ENCODE measurements at regions not wholly inside any gene's neighbourhood (a gene's known extent, or its start where the extent isn't known, plus 50 kb on each side); places are given as distances from the start of the nearest gene placed in this dataset.

GRCh38 chr12:60159761-60160160 lies 563.9 kb downstream of the SLC16A7 start:
- WGBS (ENCODE audit: extremely low coverage, insufficient coverage, low lambda C conversion rate) = no CpG with 5 or more reads among the region's 1 CpG
- no peak overlapping the region for H4K8ac ChIP-seq (ENCODE audit: low read depth, low read length)
- H3K9ac ChIP-seq (ENCODE audit: low read length) = no peak overlapping the region
- no peak overlapping the region for H2BK120ac ChIP-seq (ENCODE audit: low read depth, low read length)
- H3K27me3 ChIP-seq (ENCODE audit: insufficient read depth, low read length, poor library complexity) = no peaks in the 10 kb centered on the region
- H3K36me3 ChIP-seq (ENCODE audit: control insufficient read depth, insufficient read depth, low read length) = no peaks in the 10 kb centered on the region
- no peak for DNase-seq
- no peak overlapping the region for H3K4ac ChIP-seq (ENCODE audit: low read depth, low read length)
- H2BK5ac ChIP-seq (ENCODE audit: low read length) = no peak overlapping the region
- H3K4me2 ChIP-seq (ENCODE audit: low read length) = no peak overlapping the region
- H3K27ac ChIP-seq (ENCODE audit: low read depth, low read length) = no peak overlapping the region
- H3K18ac ChIP-seq (ENCODE audit: low read length) = no peak overlapping the region
- no peaks in the 10 kb centered on the region for H3K79me1 ChIP-seq (ENCODE audit: low read length)
- no peak overlapping the region for H2BK15ac ChIP-seq (replicated peaks; ENCODE audit: low read depth)
- no peaks in the 10 kb centered on the region for H3K4me1 ChIP-seq (ENCODE audit: control insufficient read depth, low read depth, low read length)
- no peak overlapping the region for H4K5ac ChIP-seq (ENCODE audit: low read length)
- H3K23ac ChIP-seq (ENCODE audit: low read length) = no peak overlapping the region
- H3K56ac ChIP-seq (ENCODE audit: low read length) = no peak overlapping the region
- no peaks in the 10 kb centered on the region for H3K79me2 ChIP-seq (ENCODE audit: control insufficient read depth, insufficient read depth, low read length)
- no peak overlapping the region for H3K4me3 ChIP-seq (ENCODE audit: low read length)
- no peak overlapping the region for H2AK5ac ChIP-seq (ENCODE audit: low read length)

GRCh38 chr12:60162988-60163720 lies 567.3 kb downstream of the SLC16A7 start:
- H3K36me3 ChIP-seq (ENCODE audit: control insufficient read depth, insufficient read depth, low read length) = no peaks in the 10 kb centered on the region
- no peak overlapping the region for H4K5ac ChIP-seq (ENCODE audit: low read length)
- H3K79me2 ChIP-seq (ENCODE audit: control insufficient read depth, insufficient read depth, low read length) = no peaks in the 10 kb centered on the region
- no peak for DNase-seq
- H3K56ac ChIP-seq (ENCODE audit: low read length) = no peak overlapping the region
- no peak overlapping the region for H3K18ac ChIP-seq (ENCODE audit: low read length)
- H3K27me3 ChIP-seq (ENCODE audit: insufficient read depth, low read length, poor library complexity) = no peaks in the 10 kb centered on the region
- no peak overlapping the region for H3K27ac ChIP-seq (ENCODE audit: low read depth, low read length)
- no peak overlapping the region for H4K8ac ChIP-seq (ENCODE audit: low read depth, low read length)
- H3K4me2 ChIP-seq (ENCODE audit: low read length) = no peak overlapping the region
- H3K23ac ChIP-seq (ENCODE audit: low read length) = no peak overlapping the region
- H2BK120ac ChIP-seq (ENCODE audit: low read depth, low read length) = no peak overlapping the region
- no peak overlapping the region for H3K9ac ChIP-seq (ENCODE audit: low read length)
- H3K4ac ChIP-seq (ENCODE audit: low read depth, low read length) = no peak overlapping the region
- H2AK5ac ChIP-seq (ENCODE audit: low read length) = no peak overlapping the region
- H2BK5ac ChIP-seq (ENCODE audit: low read length) = no peak overlapping the region
- no peak overlapping the region for H2BK15ac ChIP-seq (replicated peaks; ENCODE audit: low read depth)
- no peaks in the 10 kb centered on the region for H3K4me1 ChIP-seq (ENCODE audit: control insufficient read depth, low read depth, low read length)
- WGBS (ENCODE audit: extremely low coverage, insufficient coverage, low lambda C conversion rate) = no CpG with 5 or more reads among the region's 13 CpGs
- no peaks in the 10 kb centered on the region for H3K79me1 ChIP-seq (ENCODE audit: low read length)
- H3K4me3 ChIP-seq (ENCODE audit: low read length) = no peak overlapping the region

GRCh38 chr12:60165781-60166180 lies 570.0 kb downstream of the SLC16A7 start:
- no CpG with 5 or more reads among the region's 2 CpGs for WGBS (ENCODE audit: extremely low coverage, insufficient coverage, low lambda C conversion rate)
- no peak overlapping the region for H4K8ac ChIP-seq (ENCODE audit: low read depth, low read length)
- no peaks in the 10 kb centered on the region for H3K79me2 ChIP-seq (ENCODE audit: control insufficient read depth, insufficient read depth, low read length)

GRCh38 chr12:60168441-60168840 lies 572.6 kb downstream of the SLC16A7 start:
- H3K36me3 ChIP-seq (ENCODE audit: control insufficient read depth, insufficient read depth, low read length) = no peaks in the 10 kb centered on the region
- no peak overlapping the region for H3K4ac ChIP-seq (ENCODE audit: low read depth, low read length)
- H3K4me3 ChIP-seq (ENCODE audit: low read length) = no peak overlapping the region
- no peaks in the 10 kb centered on the region for H3K4me1 ChIP-seq (ENCODE audit: control insufficient read depth, low read depth, low read length)
- no peak overlapping the region for H2BK120ac ChIP-seq (ENCODE audit: low read depth, low read length)
- no peaks in the 10 kb centered on the region for H3K79me2 ChIP-seq (ENCODE audit: control insufficient read depth, insufficient read depth, low read length)
- H3K56ac ChIP-seq (ENCODE audit: low read length) = no peak overlapping the region
- H3K4me2 ChIP-seq (ENCODE audit: low read length) = no peak overlapping the region
- no peak for DNase-seq
- no peak overlapping the region for H2AK5ac ChIP-seq (ENCODE audit: low read length)
- H4K8ac ChIP-seq (ENCODE audit: low read depth, low read length) = no peak overlapping the region
- no peak overlapping the region for H3K27ac ChIP-seq (ENCODE audit: low read depth, low read length)
- no peak overlapping the region for H4K5ac ChIP-seq (ENCODE audit: low read length)
- no peak overlapping the region for H2BK5ac ChIP-seq (ENCODE audit: low read length)
- H2BK15ac ChIP-seq (replicated peaks; ENCODE audit: low read depth) = no peak overlapping the region
- no peak overlapping the region for H3K23ac ChIP-seq (ENCODE audit: low read length)
- H3K18ac ChIP-seq (ENCODE audit: low read length) = no peak overlapping the region
- no CpG with 5 or more reads among the region's 5 CpGs for WGBS (ENCODE audit: extremely low coverage, insufficient coverage, low lambda C conversion rate)
- H3K79me1 ChIP-seq (ENCODE audit: low read length) = no peaks in the 10 kb centered on the region
- H3K9ac ChIP-seq (ENCODE audit: low read length) = no peak overlapping the region
- no peaks in the 10 kb centered on the region for H3K27me3 ChIP-seq (ENCODE audit: insufficient read depth, low read length, poor library complexity)

More at GRCh38 chr12:60165781-60166180, 570.0 kb downstream of the SLC16A7 start:
- H2BK120ac ChIP-seq (ENCODE audit: low read depth, low read length) = no peak overlapping the region
- no peak overlapping the region for H3K18ac ChIP-seq (ENCODE audit: low read length)
- H3K27ac ChIP-seq (ENCODE audit: low read depth, low read length) = no peak overlapping the region
- H3K4me3 ChIP-seq (ENCODE audit: low read length) = no peak overlapping the region
- no peak overlapping the region for H3K23ac ChIP-seq (ENCODE audit: low read length)
- H2BK15ac ChIP-seq (replicated peaks; ENCODE audit: low read depth) = no peak overlapping the region
- no peak for DNase-seq
- no peaks in the 10 kb centered on the region for H3K79me1 ChIP-seq (ENCODE audit: low read length)
- no peak overlapping the region for H2AK5ac ChIP-seq (ENCODE audit: low read length)
- H3K56ac ChIP-seq (ENCODE audit: low read length) = no peak overlapping the region
- no peak overlapping the region for H3K9ac ChIP-seq (ENCODE audit: low read length)
- no peaks in the 10 kb centered on the region for H3K36me3 ChIP-seq (ENCODE audit: control insufficient read depth, insufficient read depth, low read length)
- H3K4me2 ChIP-seq (ENCODE audit: low read length) = no peak overlapping the region
- no peaks in the 10 kb centered on the region for H3K4me1 ChIP-seq (ENCODE audit: control insufficient read depth, low read depth, low read length)
- H3K27me3 ChIP-seq (ENCODE audit: insufficient read depth, low read length, poor library complexity) = no peaks in the 10 kb centered on the region
- no peak overlapping the region for H4K5ac ChIP-seq (ENCODE audit: low read length)
- no peak overlapping the region for H2BK5ac ChIP-seq (ENCODE audit: low read length)
- no peak overlapping the region for H3K4ac ChIP-seq (ENCODE audit: low read depth, low read length)

- WGBS (ENCODE audit: extremely low coverage, insufficient coverage, low lambda C conversion rate) = no CpG with 5 or more reads among the region's 5 CpGs
- H3K18ac ChIP-seq (ENCODE audit: low read length) = no peak overlapping the region
- H3K9ac ChIP-seq (ENCODE audit: low read length) = no peak overlapping the region
- no peaks in the 10 kb centered on the region for H3K27me3 ChIP-seq (ENCODE audit: insufficient read depth, low read length, poor library complexity)
- no peak overlapping the region for H4K5ac ChIP-seq (ENCODE audit: low read length)
- H3K36me3 ChIP-seq (ENCODE audit: control insufficient read depth, insufficient read depth, low read length) = no peaks in the 10 kb centered on the region
- no peak overlapping the region for H3K23ac ChIP-seq (ENCODE audit: low read length)
- no peak overlapping the region for H2BK120ac ChIP-seq (ENCODE audit: low read depth, low read length)
- H4K8ac ChIP-seq (ENCODE audit: low read depth, low read length) = no peak overlapping the region
- H3K56ac ChIP-seq (ENCODE audit: low read length) = no peak overlapping the region
- no peak for DNase-seq
- H3K4me3 ChIP-seq (ENCODE audit: low read length) = no peak overlapping the region
- H3K4me2 ChIP-seq (ENCODE audit: low read length) = no peak overlapping the region
- no peaks in the 10 kb centered on the region for H3K4me1 ChIP-seq (ENCODE audit: control insufficient read depth, low read depth, low read length)
- H3K4ac ChIP-seq (ENCODE audit: low read depth, low read length) = no peak overlapping the region
- H3K27ac ChIP-seq (ENCODE audit: low read depth, low read length) = no peak overlapping the region
- no peak overlapping the region for H2BK5ac ChIP-seq (ENCODE audit: low read length)
- H3K79me2 ChIP-seq (ENCODE audit: control insufficient read depth, insufficient read depth, low read length) = no peaks in the 10 kb centered on the region
- no peak overlapping the region for H2AK5ac ChIP-seq (ENCODE audit: low read length)
- H3K79me1 ChIP-seq (ENCODE audit: low read length) = no peaks in the 10 kb centered on the region
- no peak overlapping the region for H2BK15ac ChIP-seq (replicated peaks; ENCODE audit: low read depth)
Measured at GRCh38 chr12:60169904-60170303, 574.1 kb downstream of the SLC16A7 start.
